ENCODE measurements at regions not wholly inside any gene's neighbourhood (a gene's known extent, or its start where the extent isn't known, plus 50 kb on each side); places are given as distances from the start of the nearest gene placed in this dataset.

- TF ChIP-seq, protein P1, sequence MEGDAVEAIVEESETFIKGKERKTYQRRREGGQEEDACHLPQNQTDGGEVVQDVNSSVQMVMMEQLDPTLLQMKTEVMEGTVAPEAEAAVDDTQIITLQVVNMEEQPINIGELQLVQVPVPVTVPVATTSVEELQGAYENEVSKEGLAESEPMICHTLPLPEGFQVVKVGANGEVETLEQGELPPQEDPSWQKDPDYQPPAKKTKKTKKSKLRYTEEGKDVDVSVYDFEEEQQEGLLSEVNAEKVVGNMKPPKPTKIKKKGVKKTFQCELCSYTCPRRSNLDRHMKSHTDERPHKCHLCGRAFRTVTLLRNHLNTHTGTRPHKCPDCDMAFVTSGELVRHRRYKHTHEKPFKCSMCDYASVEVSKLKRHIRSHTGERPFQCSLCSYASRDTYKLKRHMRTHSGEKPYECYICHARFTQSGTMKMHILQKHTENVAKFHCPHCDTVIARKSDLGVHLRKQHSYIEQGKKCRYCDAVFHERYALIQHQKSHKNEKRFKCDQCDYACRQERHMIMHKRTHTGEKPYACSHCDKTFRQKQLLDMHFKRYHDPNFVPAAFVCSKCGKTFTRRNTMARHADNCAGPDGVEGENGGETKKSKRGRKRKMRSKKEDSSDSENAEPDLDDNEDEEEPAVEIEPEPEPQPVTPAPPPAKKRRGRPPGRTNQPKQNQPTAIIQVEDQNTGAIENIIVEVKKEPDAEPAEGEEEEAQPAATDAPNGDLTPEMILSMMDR (conservative IDR thresholded peaks at IDR 0.05), result no peak
- H3K27ac ChIP-seq, result no peak overlapping the region
These were observed 61.5 kb upstream of the WLS start for GRCh38 chr1:68293609-68294366.

DNA sequence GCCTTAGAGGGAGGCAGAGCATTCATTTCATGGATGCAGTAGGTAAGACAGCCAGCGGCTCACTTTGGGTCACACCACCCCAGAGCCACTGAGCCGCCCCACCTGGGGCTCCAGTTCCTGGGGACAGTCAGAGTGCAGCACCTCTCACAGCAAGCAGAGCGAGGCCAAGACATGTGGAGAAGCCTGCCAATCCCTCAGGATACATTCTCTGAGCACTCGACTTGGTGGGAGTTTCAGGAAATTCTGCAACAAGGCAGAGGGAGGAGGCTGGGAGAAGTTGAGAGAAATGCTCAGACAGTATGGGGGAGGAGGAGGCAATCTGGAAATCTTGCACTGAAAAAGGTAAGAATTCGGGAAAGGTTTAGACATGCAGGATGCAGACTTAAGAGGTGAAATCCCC lies 60.8 kb upstream of the WLS start:
- TF ChIP-seq, protein P1 (conservative IDR thresholded peaks at IDR 0.05), result no peak
- H3K27ac ChIP-seq, result no peak overlapping the region

DNA sequence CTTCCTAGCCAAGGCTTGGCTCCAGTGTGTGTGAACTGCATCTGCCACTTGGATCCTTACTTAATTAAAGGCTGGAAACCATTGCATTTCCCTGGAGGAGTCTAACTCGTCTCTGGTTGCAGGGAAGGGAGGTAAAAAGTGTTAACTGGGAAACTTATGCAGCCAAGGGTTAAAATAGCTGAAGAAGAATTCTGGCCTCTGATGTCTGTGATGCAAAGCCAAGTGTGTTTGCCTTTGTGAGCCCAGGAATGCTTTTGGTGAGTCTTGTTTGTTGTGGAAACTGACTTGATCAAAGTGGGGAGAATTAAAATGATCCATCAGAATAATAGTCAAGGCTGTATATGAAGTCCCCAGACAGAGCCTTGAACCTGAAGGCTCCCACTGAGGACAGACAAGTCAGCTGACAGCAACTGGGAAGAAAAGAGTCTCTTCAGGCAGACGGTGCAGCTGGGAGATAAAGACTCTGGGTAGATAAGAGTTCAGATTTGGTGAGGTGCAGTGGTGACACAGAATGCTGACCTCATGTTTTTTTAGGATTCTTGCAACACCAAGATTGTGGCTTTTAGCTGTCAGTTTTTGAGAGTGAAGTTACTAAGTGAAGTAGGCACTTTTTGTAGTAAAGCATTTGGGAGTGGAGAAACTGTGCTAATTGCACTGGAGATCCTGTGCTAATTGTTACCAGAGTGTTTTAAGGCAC lies 59.5 kb upstream of the WLS start:
- H3K27ac ChIP-seq, result no peak overlapping the region
- TF ChIP-seq, protein P1 (conservative IDR thresholded peaks at IDR 0.05), result no peak

GRCh38 chr1:68287241-68287640 lies 54.9 kb upstream of the WLS start:
- TF ChIP-seq, protein P1 (conservative IDR thresholded peaks at IDR 0.05), result no peak
- H3K27ac ChIP-seq, result no peak overlapping the region

- no peak overlapping the region for H3K27ac ChIP-seq
- TF ChIP-seq, protein P1 (conservative IDR thresholded peaks at IDR 0.05), result no peak
These were observed 52.7 kb upstream of the WLS start for GRCh38 chr1:68285046-68285445.

DNA sequence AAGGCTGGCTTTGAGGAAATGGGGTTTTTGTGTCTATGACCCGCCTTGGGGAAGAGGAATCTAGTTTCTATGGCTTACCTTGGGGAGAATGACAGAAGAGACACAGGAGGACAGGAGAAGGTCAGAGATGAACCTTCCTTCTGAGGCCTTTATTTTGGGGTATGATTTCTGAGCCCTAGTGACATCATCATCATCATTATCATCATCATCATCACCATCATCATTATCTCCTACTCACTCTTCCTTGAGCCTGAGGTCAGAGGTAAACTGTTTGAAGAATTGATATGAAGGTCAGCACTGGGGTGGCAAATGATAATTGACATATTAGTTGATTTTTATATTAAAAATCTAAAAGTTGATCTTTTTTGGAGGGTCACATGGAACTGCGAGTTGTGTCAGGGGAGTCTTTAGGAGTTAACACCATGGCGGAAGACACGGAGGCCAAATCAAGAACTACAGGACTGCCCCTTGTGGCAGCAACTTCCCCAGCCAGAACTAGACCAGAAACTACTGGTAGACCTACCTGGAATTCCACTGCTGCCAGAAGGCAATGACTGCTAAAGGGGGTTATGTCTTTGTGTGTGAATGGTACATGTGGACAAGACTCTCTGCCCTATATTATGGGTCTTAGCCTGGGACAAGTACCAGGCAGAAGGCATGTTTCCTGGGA lies 49.8 kb upstream of the WLS start:
- no peak overlapping the region for H3K27ac ChIP-seq
- TF ChIP-seq, protein P1 (conservative IDR thresholded peaks at IDR 0.05), result no peak

Measured in VCaP (cell line).